Loucy (cell line): ENCODE measurements at regions not wholly inside any gene's neighbourhood (a gene's known extent, or its start where the extent isn't known, plus 50 kb on each side); places are given as distances from the start of the nearest gene placed in this dataset.

Experiments used
- EZH2phosphoT487 ChIP-seq: fragments of 200-600 bp; IDR thresholded peaks from 2 replicates; pipeline ENCODE4 v1.6.1; 2018; ENCODE audit warnings: antibody characterized with exemption, mild to moderate bottlenecking, moderate library complexity, borderline replicate concordance
- TF ChIP-seq, protein P1 (sequence below): fragments of 200-600 bp; sonication (generic); conservative IDR thresholded peaks from 2 replicates; pipeline ENCODE4 v1.5.1; 2014; ENCODE audit warnings: mild to moderate bottlenecking, antibody characterized with exemption, low read length

DNA sequence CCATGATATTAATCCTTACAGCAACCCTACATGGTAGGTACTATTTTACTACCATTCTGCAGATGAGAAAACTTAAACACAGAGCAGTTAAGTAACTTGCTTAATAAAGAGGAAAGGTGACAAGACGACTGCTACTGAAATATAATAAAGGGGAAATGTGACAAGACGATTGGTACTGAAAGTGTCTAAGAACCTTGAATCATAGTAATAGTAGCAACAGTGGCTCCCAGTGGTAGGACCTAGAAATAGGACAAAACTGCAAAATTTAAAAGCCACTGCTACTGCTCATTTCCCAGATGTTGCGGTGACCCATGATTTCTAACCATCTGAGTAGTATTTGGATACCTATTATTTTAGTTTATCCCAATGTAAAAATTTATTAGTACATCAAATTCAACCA, 89.5 kb downstream of the TASL start:
- TF ChIP-seq, protein P1, sequence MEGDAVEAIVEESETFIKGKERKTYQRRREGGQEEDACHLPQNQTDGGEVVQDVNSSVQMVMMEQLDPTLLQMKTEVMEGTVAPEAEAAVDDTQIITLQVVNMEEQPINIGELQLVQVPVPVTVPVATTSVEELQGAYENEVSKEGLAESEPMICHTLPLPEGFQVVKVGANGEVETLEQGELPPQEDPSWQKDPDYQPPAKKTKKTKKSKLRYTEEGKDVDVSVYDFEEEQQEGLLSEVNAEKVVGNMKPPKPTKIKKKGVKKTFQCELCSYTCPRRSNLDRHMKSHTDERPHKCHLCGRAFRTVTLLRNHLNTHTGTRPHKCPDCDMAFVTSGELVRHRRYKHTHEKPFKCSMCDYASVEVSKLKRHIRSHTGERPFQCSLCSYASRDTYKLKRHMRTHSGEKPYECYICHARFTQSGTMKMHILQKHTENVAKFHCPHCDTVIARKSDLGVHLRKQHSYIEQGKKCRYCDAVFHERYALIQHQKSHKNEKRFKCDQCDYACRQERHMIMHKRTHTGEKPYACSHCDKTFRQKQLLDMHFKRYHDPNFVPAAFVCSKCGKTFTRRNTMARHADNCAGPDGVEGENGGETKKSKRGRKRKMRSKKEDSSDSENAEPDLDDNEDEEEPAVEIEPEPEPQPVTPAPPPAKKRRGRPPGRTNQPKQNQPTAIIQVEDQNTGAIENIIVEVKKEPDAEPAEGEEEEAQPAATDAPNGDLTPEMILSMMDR = peak; percentile 46
- no peak for TF ChIP-seq EZH2phosphoT487
